ENCODE measurements at regions not wholly inside any gene's neighbourhood (a gene's known extent, or its start where the extent isn't known, plus 50 kb on each side); places are given as distances from the start of the nearest gene placed in this dataset.

GRCh38 chr2:199591826-199592225, 134.1 kb upstream of the SATB2 start:
- Histone ChIP-seq H3K27me3 (ENCODE audit: control insufficient read depth, insufficient read depth, low read length) (no peaks in the 10 kb centered on the region), H3K36me3 (ENCODE audit: control insufficient read depth, insufficient read depth, low read length) (no peaks in the 10 kb centered on the region), H3K4me3 (ENCODE audit: low read depth, low read length) (no peak overlapping the region)
- TF ChIP-seq CTCF (IDR thresholded peaks at IDR 0.05; ENCODE audit: insufficient read depth, low read length, poor library complexity, severe bottlenecking): no peak
- no peak for DNase-seq (ENCODE audit: low read depth)

- TF ChIP-seq CTCF (IDR thresholded peaks at IDR 0.05; ENCODE audit: insufficient read depth, low read length, poor library complexity, severe bottlenecking): no peak
- H3K27me3 ChIP-seq (ENCODE audit: control insufficient read depth, insufficient read depth, low read length): no peaks in the 10 kb centered on the region
- H3K36me3 ChIP-seq (ENCODE audit: control insufficient read depth, insufficient read depth, low read length): no peaks in the 10 kb centered on the region
- no peak for DNase-seq (ENCODE audit: low read depth)
- H3K4me3 ChIP-seq (ENCODE audit: low read depth, low read length): no peak overlapping the region
Observed at GRCh38 chr2:199590321-199591203, 132.8 kb upstream of the SATB2 start.

- TF ChIP-seq CTCF (IDR thresholded peaks at IDR 0.05; ENCODE audit: insufficient read depth, low read length, poor library complexity, severe bottlenecking): no peak
- no peak for DNase-seq (ENCODE audit: low read depth)
- H3K27me3 ChIP-seq (ENCODE audit: control insufficient read depth, insufficient read depth, low read length): no peaks in the 10 kb centered on the region
- no peaks in the 10 kb centered on the region for H3K36me3 ChIP-seq (ENCODE audit: control insufficient read depth, insufficient read depth, low read length)
- H3K4me3 ChIP-seq (ENCODE audit: low read depth, low read length): no peak overlapping the region
Observed at GRCh38 chr2:199589306-199589705, 131.6 kb upstream of the SATB2 start.

GRCh38 chr2:199588054-199588453, 130.3 kb upstream of the SATB2 start:
- no peak overlapping the region for H3K4me3 ChIP-seq (ENCODE audit: low read depth, low read length)
- H3K36me3 ChIP-seq (ENCODE audit: control insufficient read depth, insufficient read depth, low read length): no peaks in the 10 kb centered on the region
- no peak for TF ChIP-seq CTCF (IDR thresholded peaks at IDR 0.05; ENCODE audit: insufficient read depth, low read length, poor library complexity, severe bottlenecking)
- DNase-seq (ENCODE audit: low read depth): no peak
- no peaks in the 10 kb centered on the region for H3K27me3 ChIP-seq (ENCODE audit: control insufficient read depth, insufficient read depth, low read length)

- no peak for DNase-seq (ENCODE audit: low read depth)
- Histone ChIP-seq H3K36me3 (ENCODE audit: control insufficient read depth, insufficient read depth, low read length) (no peaks in the 10 kb centered on the region), H3K27me3 (ENCODE audit: control insufficient read depth, insufficient read depth, low read length) (no peaks in the 10 kb centered on the region), H3K4me3 (ENCODE audit: low read depth, low read length) (no peak overlapping the region)
- TF ChIP-seq CTCF (IDR thresholded peaks at IDR 0.05; ENCODE audit: insufficient read depth, low read length, poor library complexity, severe bottlenecking): no peak
Observed at GRCh38 chr2:199586646-199587045, 128.9 kb upstream of the SATB2 start.

GRCh38 chr2:199583676-199584075, 125.9 kb upstream of the SATB2 start:
- Histone ChIP-seq H3K36me3 (ENCODE audit: control insufficient read depth, insufficient read depth, low read length) (no peaks in the 10 kb centered on the region), H3K27me3 (ENCODE audit: control insufficient read depth, insufficient read depth, low read length) (no peaks in the 10 kb centered on the region), H3K4me3 (ENCODE audit: low read depth, low read length) (no peak overlapping the region)
- TF ChIP-seq CTCF (IDR thresholded peaks at IDR 0.05; ENCODE audit: insufficient read depth, low read length, poor library complexity, severe bottlenecking): no peak
- DNase-seq (ENCODE audit: low read depth): no peak

All from kidney epithelial cell (primary cell).